ENCODE measurements at regions not wholly inside any gene's neighbourhood (a gene's known extent, or its start where the extent isn't known, plus 50 kb on each side); places are given as distances from the start of the nearest gene placed in this dataset.
A peak's percentile ranks its signal among the peaks of the same experiment; 100 is the strongest.
"Not testable (repeated sequence)": the region's sequence is repeated elsewhere in the genome, so short reads cannot be mapped to it uniquely, and the experiment has no call there.

- H3K27ac ChIP-seq: no peak overlapping the region
- TF ChIP-seq CTCF (conservative IDR thresholded peaks at IDR 0.05): no peak
Measured at GRCh38 chr2:102871707-102872106, 109.9 kb downstream of the TMEM182 start.

GRCh38 chr2:102872388-102872787 is 110.6 kb downstream of the TMEM182 start:
- TF ChIP-seq CTCF (conservative IDR thresholded peaks at IDR 0.05): peak; percentile 73
- no peak overlapping the region for H3K27ac ChIP-seq

- not testable (repeated sequence) for H3K27ac ChIP-seq
Measured at GRCh38 chr2:102879513-102879912, 117.7 kb downstream of the TMEM182 start.

GRCh38 chr2:102880731-102881130 is 118.9 kb downstream of the TMEM182 start:
- TF ChIP-seq CTCF (conservative IDR thresholded peaks at IDR 0.05): no peak

GRCh38 chr2:102886216-102886893 is 124.5 kb downstream of the TMEM182 start:
- no peak for TF ChIP-seq CTCF (conservative IDR thresholded peaks at IDR 0.05)
- no peak overlapping the region for H3K27ac ChIP-seq

More at GRCh38 chr2:102880731-102881130, 118.9 kb downstream of the TMEM182 start:
- H3K27ac ChIP-seq: no peak overlapping the region

GRCh38 chr2:102888514-102888913 is 126.7 kb downstream of the TMEM182 start:
- TF ChIP-seq CTCF (conservative IDR thresholded peaks at IDR 0.05): no peak
- H3K27ac ChIP-seq: peak overlapping the region; percentile 42; the same call in 1 of the 2 replicates

GRCh38 chr2:102891296-102891695 is 129.5 kb downstream of the TMEM182 start:
- TF ChIP-seq CTCF (conservative IDR thresholded peaks at IDR 0.05): no peak
- no peak overlapping the region for H3K27ac ChIP-seq

GRCh38 chr2:102892698-102893310 is 131.0 kb downstream of the TMEM182 start:
- no peak overlapping the region for H3K27ac ChIP-seq
- TF ChIP-seq CTCF (conservative IDR thresholded peaks at IDR 0.05): no peak
